ENCODE measurements at regions not wholly inside any gene's neighbourhood (a gene's known extent, or its start where the extent isn't known, plus 50 kb on each side); places are given as distances from the start of the nearest gene placed in this dataset.

- TF ChIP-seq MXI1 (IDR thresholded peaks at IDR 0.05; ENCODE audit: low read depth, low read length) (no peak), ZNF207 (IDR thresholded peaks at IDR 0.05; ENCODE audit: borderline replicate concordance) (no peak), YBX1 (IDR thresholded peaks at IDR 0.05) (no peak), CHD1 (IDR thresholded peaks at IDR 0.05; ENCODE audit: low read depth, low read length) (no peak), SUPT20H (IDR thresholded peaks at IDR 0.05; ENCODE audit: borderline replicate concordance, control insufficient read depth, low read depth, low read length) (no peak), TCF3 (IDR thresholded peaks at IDR 0.05; ENCODE audit: borderline replicate concordance, insufficient read depth, low read depth, low read length) (no peak), NFYB (IDR thresholded peaks at IDR 0.05; ENCODE audit: insufficient read depth, low read depth, low read length) (no peak), NRF1 (conservative IDR thresholded peaks at IDR 0.05; ENCODE audit: low read depth, low read length) (no peak), ELK1 (IDR thresholded peaks at IDR 0.05; ENCODE audit: low read depth, low read length) (no peak)
These were observed 148.1 kb upstream of the CCL2 start (continued) for GRCh38 chr17:34107019-34107418.

GRCh38 chr17:34110315-34110714, 144.8 kb upstream of the CCL2 start:
- ChIA-PET CTCF (no interaction called here), POLR2A (no interaction called here), SMC1A (ENCODE audit: uncharacterized antibody, unreplicated experiment) (no interaction called here), RAD21 (ENCODE audit: unreplicated experiment) (no interaction called here)
- Histone ChIP-seq H3K4me2 (ENCODE audit: control insufficient read depth, insufficient read depth) (no peak overlapping the region), H3K27ac (ENCODE audit: control insufficient read depth, insufficient read depth) (no peak overlapping the region), H3K4me1 (ENCODE audit: control insufficient read depth, insufficient read depth, low read length) (no peaks in the 10 kb centered on the region), H3K36me3 (ENCODE audit: control insufficient read depth in 2 of 2, insufficient read depth in 2 of 2, low read length in 1 of 2) (no peaks in the 10 kb centered on the region), H3K9ac (ENCODE audit: control insufficient read depth, insufficient read depth, low read length) (no peak overlapping the region), H2AFZ (ENCODE audit: control insufficient read depth, low read depth, low read length) (no peak overlapping the region), H3K9me3 (replicated peaks; ENCODE audit: control insufficient read depth, insufficient read depth, low read length) (no peaks in the 10 kb centered on the region), H3K27me3 (replicated peaks in 1 of 2; ENCODE audit: control insufficient read depth in 2 of 2, insufficient read depth in 2 of 2, low read length in 1 of 2) (peaks cover 0 to 3% of the 10 kb centered on the region in 2 experiments; a peak in 2 of 4 replicates), H4K20me1 (ENCODE audit: control insufficient read depth, insufficient read depth) (no peaks in the 10 kb centered on the region), H3K79me2 (ENCODE audit: control insufficient read depth, insufficient read depth, low read length) (no peaks in the 10 kb centered on the region), H3K4me3 (no peak overlapping the region)
- no peak for ATAC-seq
- TF ChIP-seq MAX (IDR thresholded peaks at IDR 0.05; ENCODE audit: low read depth, low read length) = no peak
- TF ChIP-seq SMAD1 (IDR thresholded peaks at IDR 0.05; ENCODE audit: low read depth, partially characterized antibody) = no peak
- no peak for TF ChIP-seq POLR2AphosphoS5 (IDR thresholded peaks at IDR 0.05; ENCODE audit: low read length)
- TF ChIP-seq IRF5 (IDR thresholded peaks at IDR 0.05; ENCODE audit: borderline replicate concordance) = no peak
- no peak for TF ChIP-seq ZNF384 (IDR thresholded peaks at IDR 0.05; ENCODE audit: borderline replicate concordance, low read depth, low read length)
- TF ChIP-seq CBFB (IDR thresholded peaks at IDR 0.05; ENCODE audit: low read depth) = no peak
- no peak for TF ChIP-seq RELA (IDR thresholded peaks at IDR 0.05; ENCODE audit: borderline replicate concordance, partially characterized antibody)
- no peak for TF ChIP-seq RELB (IDR thresholded peaks at IDR 0.05; ENCODE audit: low read depth)
- no peak for TF ChIP-seq EZH2 (IDR thresholded peaks at IDR 0.05; ENCODE audit: borderline replicate concordance, control insufficient read depth, low read depth, low read length)
- no peak for TF ChIP-seq EGR1 (IDR thresholded peaks at IDR 0.05; ENCODE audit: borderline replicate concordance in 1 of 2, low read depth in 2 of 2, low read length in 2 of 2)
- no peak for TF ChIP-seq STAT1 (conservative IDR thresholded peaks at IDR 0.05)
- intact Hi-C loops (cut with micrococcal nuclease; ENCODE audit: unreplicated experiment) = no loop called here
- DNase-seq (ENCODE audit: low read depth, low spot score) = no peak
- no TSS peak for BruUV-seq (replicated peaks)
- 13% methylated on average over 6 of the region's 6 CpGs for WGBS (ENCODE audit: insufficient coverage, insufficient replicate concordance, low lambda C conversion rate, missing lambda C conversion rate)
- FAIRE-seq = no peak
- in situ Hi-C loops (cut with MboI) = no loop called here

Data from GM12878 (cell line).